GM23248 (cell line): ENCODE measurements at regions not wholly inside any gene's neighbourhood (a gene's known extent, or its start where the extent isn't known, plus 50 kb on each side); places are given as distances from the start of the nearest gene placed in this dataset.

ENCODE experiments used
- DNase-seq: peaks from one replicate; pipeline ENCODE4 v3.0.0-alpha.2; 2015
- H2AFZ ChIP-seq: fragments of 200-600 bp; sonication (generic); 2 replicates; pipeline ENCODE4 v1.6.1; 2016; ENCODE audit warnings: antibody characterized with exemption
- H3F3A ChIP-seq: fragments of 200-600 bp; sonication (generic); 2 replicates; pipeline ENCODE4 v1.6.1; 2016; ENCODE audit warnings: mild to moderate bottlenecking, antibody characterized with exemption, mixed run types; ENCODE audit not compliant: insufficient read depth
- H3K27ac ChIP-seq: fragments of 200-600 bp; sonication (generic); 2 replicates; pipeline ENCODE4 v1.5.1; 2016; ENCODE audit warnings: mild to moderate bottlenecking
- H3K27me3 ChIP-seq: fragments of 200-600 bp; sonication (generic); replicated peaks from 2 replicates; pipeline ENCODE4 v1.6.1; 2016; ENCODE audit warnings: mild to moderate bottlenecking; ENCODE audit not compliant: insufficient read depth
- H3K36me3 ChIP-seq: fragments of 200-600 bp; sonication (generic); 2 replicates; pipeline ENCODE4 v1.6.1; 2016; ENCODE audit warnings: low read depth, mild to moderate bottlenecking
- H3K4me1 ChIP-seq: fragments of 200-600 bp; sonication (generic); 2 replicates; pipeline ENCODE4 v1.6.1; 2016; ENCODE audit warnings: mild to moderate bottlenecking; ENCODE audit not compliant: insufficient read depth
- H3K4me2 ChIP-seq: fragments of 200-600 bp; sonication (generic); one replicate; pipeline ENCODE4 v1.6.1; 2016; ENCODE audit warnings: mild to moderate bottlenecking; ENCODE audit not compliant: unreplicated experiment
- H3K4me3 ChIP-seq: fragments of 200-600 bp; sonication (generic); 2 replicates; pipeline ENCODE4 v1.5.1; 2016; ENCODE audit warnings: mild to moderate bottlenecking
- H3K79me2 ChIP-seq: fragments of 200-600 bp; sonication (generic); 2 replicates; pipeline ENCODE4 v1.6.1; 2016; ENCODE audit warnings: mild to moderate bottlenecking; ENCODE audit not compliant: insufficient read depth
- H3K9ac ChIP-seq: fragments of 200-600 bp; sonication (generic); 2 replicates; pipeline ENCODE4 v1.6.1; 2016; ENCODE audit warnings: mild to moderate bottlenecking
- H3K9me2 ChIP-seq: fragments of 200-600 bp; sonication (generic); 2 replicates; pipeline ENCODE4 v1.6.1; 2016; ENCODE audit warnings: mixed run types, mild to moderate bottlenecking, moderate library complexity; ENCODE audit not compliant: insufficient read depth
- H3K9me3 ChIP-seq: fragments of 200-600 bp; sonication (generic); one replicate; pipeline ENCODE4 v1.6.1; 2017; ENCODE audit warnings: low read depth
- H4K20me1 ChIP-seq: fragments of 200-600 bp; sonication (generic); 2 replicates; pipeline ENCODE4 v1.6.0; 2016; ENCODE audit not compliant: insufficient read depth
- EZH2 ChIP-seq: fragments of 200-600 bp; sonication (generic); IDR thresholded peaks from 2 replicates; pipeline ENCODE4 v1.6.1; 2018; ENCODE audit warnings: antibody characterized with exemption, mild to moderate bottlenecking; ENCODE audit not compliant: insufficient read depth, poor library complexity, severe bottlenecking
- EZH2phosphoT487 ChIP-seq: fragments of 200-600 bp; sonication (generic); IDR thresholded peaks from 2 replicates; pipeline ENCODE4 v1.6.1; 2018; ENCODE audit warnings: antibody characterized with exemption, moderate library complexity, mild to moderate bottlenecking, low read depth; ENCODE audit not compliant: insufficient read depth
- WGBS, 2 experiments: methylation state at CpG; one replicate each; pipeline ENCODE4 v1.1.6; 2015 to 2017; ENCODE audit warnings: low lambda C conversion rate in 2 of 2, low coverage in 1 of 2; ENCODE audit errors: missing lambda C conversion rate in 2 of 2; 5-methylcytosine and 5-hydroxymethylcytosine counted together
- in situ Hi-C: fragments of 300-500 bp; cut with MboI; formaldehyde crosslinking; loops from 2 replicates; pipeline ENCODE4 v1.15.0; 2020

DNA sequence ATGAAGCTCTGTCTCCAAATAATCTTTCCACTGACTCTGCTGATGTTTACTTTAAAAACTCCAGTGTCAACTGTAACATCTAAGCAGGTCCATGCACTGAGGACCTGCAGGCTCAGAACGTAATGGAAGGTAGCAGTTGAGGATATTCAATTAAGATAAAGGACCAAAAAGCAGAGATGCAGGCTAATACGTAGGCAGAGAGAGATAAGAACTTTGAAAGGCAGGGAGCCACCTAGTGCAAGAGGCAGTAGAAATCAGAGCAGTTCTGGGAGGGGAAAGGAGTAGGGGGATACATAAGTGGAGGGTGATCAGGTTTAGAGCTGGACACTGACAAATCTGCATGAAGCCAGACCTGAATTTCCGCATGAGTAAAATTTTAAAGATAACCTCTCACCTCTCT is 114.5 kb upstream of the POM121L12 start:
- H3K4me2 ChIP-seq: no peak overlapping the region
- no peak overlapping the region for H3K4me3 ChIP-seq
- no peak overlapping the region for H2AFZ ChIP-seq

DNA sequence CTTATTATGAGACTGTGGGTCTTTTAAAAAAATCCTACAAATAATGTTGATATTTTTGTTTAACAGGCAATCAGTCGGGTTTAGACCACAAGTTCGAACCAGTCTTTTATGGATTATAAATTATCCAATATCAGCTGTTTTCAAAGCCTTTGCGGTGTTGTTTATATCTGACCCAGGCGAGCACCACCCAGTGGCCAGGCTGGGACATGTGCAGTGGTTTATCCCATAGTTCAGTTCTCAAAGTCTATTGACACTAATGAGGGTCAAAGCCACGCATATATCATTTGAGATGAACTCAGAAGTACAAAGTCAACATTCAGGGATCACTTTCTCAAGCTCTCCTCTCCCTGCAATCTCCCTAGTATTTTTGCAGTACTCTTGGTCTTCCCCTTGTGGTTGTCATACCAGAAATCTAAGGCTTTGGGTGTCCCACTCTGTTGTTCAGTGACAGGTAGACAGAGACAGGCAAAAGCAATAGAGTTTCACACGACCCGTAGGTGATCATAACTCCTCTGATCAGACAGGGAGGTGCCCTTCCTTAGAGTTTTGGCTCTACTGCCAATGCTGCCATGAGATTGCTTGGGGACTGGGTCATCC is 117.4 kb upstream of the POM121L12 start:
- no peaks in the 10 kb centered on the region for H3K79me2 ChIP-seq
- no peaks in the 10 kb centered on the region for H3F3A ChIP-seq
- H3K27ac ChIP-seq: no peak overlapping the region
- no peaks in the 10 kb centered on the region for H3K4me1 ChIP-seq
- TF ChIP-seq EZH2phosphoT487 (no peak), EZH2 (no peak)
- H3K36me3 ChIP-seq: no peaks in the 10 kb centered on the region
- H3K9me2 ChIP-seq: no peaks in the 10 kb centered on the region
- no peak overlapping the region for H2AFZ ChIP-seq
- DNase-seq: peak; percentile 1
- no peak overlapping the region for H3K4me2 ChIP-seq
- H4K20me1 ChIP-seq: no peaks in the 10 kb centered on the region
- in situ Hi-C loops: no loop called here
- H3K27me3 ChIP-seq: no peaks in the 10 kb centered on the region
- no peak overlapping the region for H3K9ac ChIP-seq
- 35 to 38% methylated on average over 7 of the region's 7 CpGs for WGBS, 2 experiments
- H3K4me3 ChIP-seq: no peak overlapping the region
- peaks cover 5% of the 10 kb centered on the region for H3K9me3 ChIP-seq

More for the DNA sequence above, 114.5 kb upstream of the POM121L12 start:
- H3F3A ChIP-seq: no peaks in the 10 kb centered on the region
- H3K4me1 ChIP-seq: no peaks in the 10 kb centered on the region
- H3K9ac ChIP-seq: no peak overlapping the region
- no peak for DNase-seq
- TF ChIP-seq EZH2phosphoT487: no peak
- no peak for TF ChIP-seq EZH2
- no peaks in the 10 kb centered on the region for H3K79me2 ChIP-seq
- no peaks in the 10 kb centered on the region for H3K36me3 ChIP-seq
- in situ Hi-C loops: no loop called here
- H4K20me1 ChIP-seq: no peaks in the 10 kb centered on the region
- 33 to 34% methylated on average over 3 of the region's 3 CpGs for WGBS, 2 experiments
- no peaks in the 10 kb centered on the region for H3K27me3 ChIP-seq
- no peaks in the 10 kb centered on the region for H3K9me2 ChIP-seq
- H3K9me3 ChIP-seq: peaks cover 5% of the 10 kb centered on the region
- H3K27ac ChIP-seq: no peak overlapping the region

DNA sequence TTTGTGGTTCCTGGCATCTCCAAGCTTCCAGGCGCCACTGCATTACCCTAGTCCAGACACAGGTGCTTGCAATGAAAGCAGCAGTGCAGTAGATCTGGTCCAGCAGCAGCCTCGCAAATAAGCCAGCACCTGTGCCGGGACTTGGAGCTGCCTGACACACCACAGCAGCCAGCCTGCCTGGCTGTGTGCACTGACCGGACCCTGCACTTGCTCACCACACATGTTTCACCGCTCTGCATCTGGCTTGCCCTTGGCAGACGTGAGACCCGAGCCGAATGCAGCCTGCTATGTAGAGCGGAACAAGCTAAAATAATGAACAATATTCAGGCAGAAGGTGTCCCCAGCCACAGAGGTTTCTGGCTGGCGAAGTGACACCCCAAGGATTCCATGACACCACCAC is 123.6 kb upstream of the POM121L12 start:
- DNase-seq: no peak
- in situ Hi-C loops: no loop called here
- no peak overlapping the region for H3K27ac ChIP-seq

DNA sequence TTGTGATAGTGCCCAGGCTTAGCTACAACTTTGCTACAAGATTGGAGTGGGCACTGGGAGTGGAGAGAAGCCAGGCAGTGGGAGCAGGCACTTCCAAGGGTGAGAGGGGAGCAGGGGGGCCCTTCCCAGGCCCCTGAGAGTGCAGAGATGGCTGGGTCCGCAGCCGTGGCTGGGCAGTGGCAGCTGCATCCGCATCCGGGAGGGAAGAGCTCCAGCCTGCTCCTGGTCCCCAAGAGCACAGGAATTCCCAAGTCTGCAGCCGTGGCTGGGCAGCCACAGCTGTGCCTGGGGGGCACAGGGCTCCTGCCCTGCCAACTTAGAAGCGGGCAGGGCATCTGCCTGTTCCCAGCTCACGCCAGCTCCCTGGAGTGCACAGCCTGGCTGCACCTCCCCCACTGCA is 124.1 kb upstream of the POM121L12 start:
- no peaks in the 10 kb centered on the region for H3K9me3 ChIP-seq
- no peak overlapping the region for H3K4me2 ChIP-seq
- in situ Hi-C loops: no loop called here
- H3K36me3 ChIP-seq: no peaks in the 10 kb centered on the region
- no peak overlapping the region for H3K27ac ChIP-seq
- H3K79me2 ChIP-seq: no peaks in the 10 kb centered on the region
- H3K9ac ChIP-seq: no peak overlapping the region
- 41 to 44% methylated on average over 7 of the region's 7 CpGs for WGBS, 2 experiments
- no peak overlapping the region for H3K4me3 ChIP-seq
- no peaks in the 10 kb centered on the region for H3K27me3 ChIP-seq
- no peak for DNase-seq
- H3K9me2 ChIP-seq: no peaks in the 10 kb centered on the region
- H3K4me1 ChIP-seq: no peaks in the 10 kb centered on the region
- no peak overlapping the region for H2AFZ ChIP-seq
- TF ChIP-seq EZH2: no peak
- TF ChIP-seq EZH2phosphoT487: no peak
- no peaks in the 10 kb centered on the region for H4K20me1 ChIP-seq
- no peaks in the 10 kb centered on the region for H3F3A ChIP-seq

More for the DNA sequence above, 123.6 kb upstream of the POM121L12 start:
- Histone ChIP-seq H3K36me3 (no peaks in the 10 kb centered on the region), H3K27me3 (no peaks in the 10 kb centered on the region), H3K9me3 (no peaks in the 10 kb centered on the region), H3K79me2 (no peaks in the 10 kb centered on the region), H3K4me1 (no peaks in the 10 kb centered on the region), H3K9me2 (no peaks in the 10 kb centered on the region), H4K20me1 (no peaks in the 10 kb centered on the region), H2AFZ (no peak overlapping the region), H3K9ac (no peak overlapping the region), H3K4me2 (no peak overlapping the region), H3F3A (no peaks in the 10 kb centered on the region), H3K4me3 (no peak overlapping the region)
- WGBS, 2 experiments: 42 to 47% methylated on average over 10 of the region's 10 CpGs
- TF ChIP-seq EZH2 (no peak), EZH2phosphoT487 (no peak)

DNA sequence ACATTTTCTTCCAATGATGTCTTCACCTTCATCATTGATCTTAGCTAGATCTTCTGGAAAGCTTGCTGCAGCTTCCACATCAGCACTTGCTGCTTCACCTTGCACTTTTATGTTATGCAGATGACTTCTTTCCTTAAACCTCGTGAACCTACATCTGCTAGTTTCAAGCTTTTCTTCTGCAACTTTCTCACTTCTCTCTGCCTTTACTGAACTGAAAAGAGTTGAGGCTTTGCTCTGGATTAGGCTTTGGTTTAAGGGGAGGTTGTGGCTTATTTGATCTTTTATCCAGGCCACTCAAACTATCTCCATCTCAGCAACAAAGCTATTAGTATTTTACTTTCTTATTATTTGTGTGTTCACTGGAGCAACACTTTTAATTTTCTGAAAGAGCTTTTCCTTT is 125.5 kb upstream of the POM121L12 start:
- in situ Hi-C loops: no loop called here
- Histone ChIP-seq H3K9me3 (no peaks in the 10 kb centered on the region), H3K4me1 (no peaks in the 10 kb centered on the region), H3K27me3 (no peaks in the 10 kb centered on the region), H3K36me3 (no peaks in the 10 kb centered on the region), H3K9me2 (no peaks in the 10 kb centered on the region), H2AFZ (no peak overlapping the region), H3K79me2 (no peaks in the 10 kb centered on the region), H3F3A (no peaks in the 10 kb centered on the region), H3K27ac (no peak overlapping the region), H3K9ac (no peak overlapping the region), H4K20me1 (no peaks in the 10 kb centered on the region), H3K4me3 (no peak overlapping the region), H3K4me2 (no peak overlapping the region)
- DNase-seq: no peak
- WGBS, 2 experiments: 15 to 18% methylated on average over 1 of the region's 1 CpG
- TF ChIP-seq EZH2phosphoT487: no peak
- no peak for TF ChIP-seq EZH2
